Breast epithelium (tissue), 4 donors: ENCODE measurements at regions not wholly inside any gene's neighbourhood (a gene's known extent, or its start where the extent isn't known, plus 50 kb on each side); places are given as distances from the start of the nearest gene placed in this dataset.

Experiments
- DNase-seq, 2 donors: peaks; one replicate each; pipeline ENCODE4 v3.0.0-alpha.2; 2019; ENCODE audit warnings: low spot score in 2 of 2
- H3K27ac ChIP-seq, 2 donors: fragments of 200-600 bp; sonication (generic) in 1 of 2; one replicate each; pipeline ENCODE4 v1.5.1; 2016 to 2019; ENCODE audit warnings: mild to moderate bottlenecking in 1 of 2
- H3K27me3 ChIP-seq, 2 donors: fragments of 200-600 bp; sonication (generic) in 1 of 2; one replicate each; pipeline versions ENCODE4 v1.5.1 to v1.6.0; 2017 to 2019; ENCODE audit warnings: control low read depth in 1 of 2, mild to moderate bottlenecking in 1 of 2
- H3K36me3 ChIP-seq: fragments of 200-600 bp; one replicate; pipeline ENCODE4 v1.5.1; 2019
- H3K4me1 ChIP-seq, 2 donors: fragments of 200-600 bp; sonication (generic); one replicate each; pipeline ENCODE4 v1.5.1; 2016 to 2019; ENCODE audit warnings: control low read depth in 1 of 2
- H3K4me3 ChIP-seq, 3 donors: fragments of 200-600 bp; sonication (generic); 1 replicate in 2 of 3; 2 replicates in 1 of 3; pipeline ENCODE4 v1.5.1; 2016 to 2019; ENCODE audit warnings: mild to moderate bottlenecking in 3 of 3, moderate library complexity in 2 of 3
- H3K9me3 ChIP-seq, 2 donors: fragments of 200-600 bp; sonication (generic) in 1 of 2; one replicate each; pipeline ENCODE4 v1.5.1; 2016 to 2019; ENCODE audit warnings: control low read depth in 1 of 2
- POLR2A ChIP-seq: fragments of 450-650 bp; IDR thresholded peaks from one replicate; pipeline ENCODE4 v1.6.1; 2016; ENCODE audit warnings: antibody characterized with exemption, mild to moderate bottlenecking, moderate library complexity
- POLR2AphosphoS5 ChIP-seq, 3 donors: sonication (generic); formaldehyde crosslinking; IDR thresholded peaks; one replicate each; pipeline ENCODE4 v1.6.1; 2017; ENCODE audit warnings: antibody characterized with exemption in 3 of 3
- intact Hi-C: fragments of 100-400 bp; cut with DNase I; formaldehyde crosslinking; loops from one replicate; pipeline ENCODE4 v1.15.1; 2023; ENCODE audit warnings: low total_unique reads
- TF ChIP-seq, protein P1 (sequence below), 3 donors: fragments of 450-650 bp; IDR thresholded peaks; one replicate each; pipeline ENCODE4 v1.5.1; 2016 to 2017; ENCODE audit warnings: antibody characterized with exemption in 3 of 3, mild to moderate bottlenecking in 3 of 3, moderate library complexity in 3 of 3

DNA sequence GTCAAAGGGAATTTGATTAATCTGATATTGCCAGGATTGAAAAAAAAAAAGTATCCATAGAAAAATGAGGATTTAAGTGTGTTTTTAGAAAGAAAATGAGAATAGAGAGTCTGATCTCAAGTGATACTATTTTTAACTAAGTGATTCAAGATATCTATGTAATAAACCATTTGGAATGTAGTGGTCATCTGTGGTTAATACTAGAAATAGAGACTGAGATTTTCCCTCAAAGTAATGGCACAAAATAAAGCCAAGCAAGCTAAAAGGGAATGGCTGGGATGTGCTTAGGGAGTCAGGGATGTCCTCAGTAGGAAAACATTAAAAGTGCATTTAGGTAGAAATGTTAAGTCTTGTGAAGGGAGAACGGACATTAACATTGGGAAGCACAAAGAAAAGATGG is 90.6 kb downstream of the FBXO4 start:
- H3K36me3 ChIP-seq = no peaks in the 10 kb centered on the region
- no peaks in the 10 kb centered on the region for H3K27me3 ChIP-seq
- no peak for TF ChIP-seq POLR2AphosphoS5 (IDR thresholded peaks at IDR 0.05)
- TF ChIP-seq POLR2A = no peak
- TF ChIP-seq, protein P1, sequence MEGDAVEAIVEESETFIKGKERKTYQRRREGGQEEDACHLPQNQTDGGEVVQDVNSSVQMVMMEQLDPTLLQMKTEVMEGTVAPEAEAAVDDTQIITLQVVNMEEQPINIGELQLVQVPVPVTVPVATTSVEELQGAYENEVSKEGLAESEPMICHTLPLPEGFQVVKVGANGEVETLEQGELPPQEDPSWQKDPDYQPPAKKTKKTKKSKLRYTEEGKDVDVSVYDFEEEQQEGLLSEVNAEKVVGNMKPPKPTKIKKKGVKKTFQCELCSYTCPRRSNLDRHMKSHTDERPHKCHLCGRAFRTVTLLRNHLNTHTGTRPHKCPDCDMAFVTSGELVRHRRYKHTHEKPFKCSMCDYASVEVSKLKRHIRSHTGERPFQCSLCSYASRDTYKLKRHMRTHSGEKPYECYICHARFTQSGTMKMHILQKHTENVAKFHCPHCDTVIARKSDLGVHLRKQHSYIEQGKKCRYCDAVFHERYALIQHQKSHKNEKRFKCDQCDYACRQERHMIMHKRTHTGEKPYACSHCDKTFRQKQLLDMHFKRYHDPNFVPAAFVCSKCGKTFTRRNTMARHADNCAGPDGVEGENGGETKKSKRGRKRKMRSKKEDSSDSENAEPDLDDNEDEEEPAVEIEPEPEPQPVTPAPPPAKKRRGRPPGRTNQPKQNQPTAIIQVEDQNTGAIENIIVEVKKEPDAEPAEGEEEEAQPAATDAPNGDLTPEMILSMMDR (IDR thresholded peaks at IDR 0.05) = no peak
- no peak overlapping the region for H3K27ac ChIP-seq
- no peaks in the 10 kb centered on the region for H3K4me1 ChIP-seq
- H3K4me3 ChIP-seq = no peak overlapping the region
- intact Hi-C loops = no loop called here
- H3K9me3 ChIP-seq = no peaks in the 10 kb centered on the region
- DNase-seq = no peak

- Histone ChIP-seq H3K27me3 (no peaks in the 10 kb centered on the region), H3K9me3 (no peaks in the 10 kb centered on the region), H3K27ac (no peak overlapping the region), H3K36me3 (no peaks in the 10 kb centered on the region), H3K4me1 (no peaks in the 10 kb centered on the region), H3K4me3 (no peak overlapping the region)
- TF ChIP-seq POLR2A (no peak), POLR2AphosphoS5 (IDR thresholded peaks at IDR 0.05) (no peak)
- TF ChIP-seq, protein P1 (IDR thresholded peaks at IDR 0.05) = no peak
- intact Hi-C loops = no loop called here
- no peak for DNase-seq
Measured at GRCh38 chr5:42020788-42021530, 95.9 kb downstream of the FBXO4 start.

GRCh38 chr5:42021923-42022322 is 96.8 kb downstream of the FBXO4 start:
- TF ChIP-seq POLR2AphosphoS5 (IDR thresholded peaks at IDR 0.05) = no peak
- no peak for TF ChIP-seq POLR2A
- TF ChIP-seq, protein P1 (IDR thresholded peaks at IDR 0.05) = no peak
- no peak for DNase-seq
- H3K4me3 ChIP-seq = no peak overlapping the region
- H3K27ac ChIP-seq = no peak overlapping the region
- intact Hi-C loops = no loop called here
- H3K9me3 ChIP-seq = no peaks in the 10 kb centered on the region
- no peaks in the 10 kb centered on the region for H3K4me1 ChIP-seq
- no peaks in the 10 kb centered on the region for H3K27me3 ChIP-seq
- no peaks in the 10 kb centered on the region for H3K36me3 ChIP-seq

- intact Hi-C loops = no loop called here
- no peaks in the 10 kb centered on the region for H3K27me3 ChIP-seq
- H3K9me3 ChIP-seq = no peaks in the 10 kb centered on the region
- no peaks in the 10 kb centered on the region for H3K36me3 ChIP-seq
- no peak overlapping the region for H3K4me3 ChIP-seq
- no peaks in the 10 kb centered on the region for H3K4me1 ChIP-seq
- TF ChIP-seq, protein P1 (IDR thresholded peaks at IDR 0.05) = no peak
- no peak for TF ChIP-seq POLR2AphosphoS5 (IDR thresholded peaks at IDR 0.05)
- no peak overlapping the region for H3K27ac ChIP-seq
- DNase-seq = no peak
Measured at GRCh38 chr5:42022383-42022972, 97.4 kb downstream of the FBXO4 start.

DNA sequence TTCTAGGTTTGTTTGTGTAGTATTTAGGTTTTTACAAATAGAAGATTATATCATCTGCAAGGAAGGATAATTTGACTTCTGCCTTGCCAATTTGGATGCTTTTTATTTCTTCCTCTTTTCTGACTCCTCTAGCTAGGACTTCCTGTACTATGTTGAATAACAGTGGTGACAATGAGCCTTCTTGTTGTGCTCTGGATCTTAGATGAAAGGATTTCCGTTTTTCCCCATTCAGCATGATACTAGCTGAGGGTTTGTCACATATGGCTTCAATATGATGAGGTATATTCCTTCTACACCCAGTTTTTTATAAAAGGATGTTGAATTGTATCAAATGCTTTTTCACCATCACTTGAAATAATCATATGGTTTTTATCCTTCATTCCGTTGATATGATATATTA is 101.4 kb downstream of the FBXO4 start:
- Histone ChIP-seq H3K4me1 (no peaks in the 10 kb centered on the region), H3K36me3 (no peaks in the 10 kb centered on the region), H3K27ac (no peak overlapping the region), H3K9me3 (no peaks in the 10 kb centered on the region), H3K4me3 (no peak overlapping the region), H3K27me3 (no peaks in the 10 kb centered on the region)
- DNase-seq = no peak
- no peak for TF ChIP-seq POLR2AphosphoS5 (IDR thresholded peaks at IDR 0.05)
- TF ChIP-seq, protein P1 (IDR thresholded peaks at IDR 0.05) = no peak
- no peak for TF ChIP-seq POLR2A
- intact Hi-C loops = no loop called here
